BJ (cell line): ENCODE measurements at regions not wholly inside any gene's neighbourhood (a gene's known extent, or its start where the extent isn't known, plus 50 kb on each side); places are given as distances from the start of the nearest gene placed in this dataset.

ENCODE experiments used
- CTCF ChIA-PET: fragments of 350-600 bp; formaldehyde crosslinking; extraction: SDS; loops from one replicate; lab custom pipeline; 2021; ENCODE audit warnings: antibody characterized with exemption, inconsistent platforms; lab: Yijun Ruan, JAX
- POLR2A ChIA-PET: fragments of 300-600 bp; sonication (Branson Sonifier 250); formaldehyde crosslinking; extraction: SDS; loops from one replicate; lab custom pipeline; 2021; ENCODE audit warnings: antibody characterized with exemption; lab: Charles Lee
- DNase-seq: peaks from one replicate; pipeline ENCODE4 v3.0.0-alpha.2; 2011; ENCODE audit warnings: low read depth
- H3K27me3 ChIP-seq: 2 replicates; pipeline ENCODE4 v1.6.0; 2011; ENCODE audit warnings: low read length; ENCODE audit not compliant: control insufficient read depth, insufficient read depth
- H3K36me3 ChIP-seq: 2 replicates; pipeline ENCODE4 v1.5.1; 2011; ENCODE audit warnings: low read length; ENCODE audit not compliant: control insufficient read depth, insufficient read depth
- H3K4me3 ChIP-seq: 2 replicates; pipeline ENCODE4 v1.5.1; 2011; ENCODE audit warnings: low read depth, mild to moderate bottlenecking, control low read depth, low read length
- CTCF ChIP-seq: IDR thresholded peaks from 2 replicates; pipeline ENCODE4 v1.5.1; 2011; ENCODE audit warnings: low read depth, mild to moderate bottlenecking, control low read depth, inconsistent platforms, low read length, moderate library complexity; ENCODE audit not compliant: insufficient read depth

- no peak for TF ChIP-seq CTCF
- no peak overlapping the region for H3K4me3 ChIP-seq
- peak; percentile 42 for DNase-seq
- H3K27me3 ChIP-seq: no peaks in the 10 kb centered on the region
- POLR2A ChIA-PET: no interaction called here
- CTCF ChIA-PET: interaction anchor here (0.7 to 1.4 kb wide), 3 partner anchors 9 to 152 kb away, joined by 3 to 5 read pairs (median 3); no protein-coding TSS in a partner anchor
- no peaks in the 10 kb centered on the region for H3K36me3 ChIP-seq
Measured at GRCh38 chr2:71843391-71843850, 304.2 kb downstream of the CYP26B1 start.

- TF ChIP-seq CTCF: no peak
- no peak for DNase-seq
- no peaks in the 10 kb centered on the region for H3K36me3 ChIP-seq
- CTCF ChIA-PET: interaction anchor here (1.4 kb wide), 2 partner anchors 11 to 153 kb away, joined by 3 to 5 read pairs; no protein-coding TSS in a partner anchor
- POLR2A ChIA-PET: no interaction called here
- no peaks in the 10 kb centered on the region for H3K27me3 ChIP-seq
- no peak overlapping the region for H3K4me3 ChIP-seq
Measured at GRCh38 chr2:71842744-71843143, 304.9 kb downstream of the CYP26B1 start.

- ChIA-PET CTCF (no interaction called here), POLR2A (no interaction called here)
- no peak for TF ChIP-seq CTCF
- Histone ChIP-seq H3K36me3 (no peaks in the 10 kb centered on the region), H3K4me3 (no peak overlapping the region), H3K27me3 (no peaks in the 10 kb centered on the region)
- DNase-seq: no peak
Measured at GRCh38 chr2:71839826-71840225, 307.8 kb downstream of the CYP26B1 start.

- no peak for TF ChIP-seq CTCF
- CTCF ChIA-PET: interaction anchor here (0.8 to 1.8 kb wide), 3 partner anchors 9 to 161 kb away, joined by 3 read pairs; no protein-coding TSS in a partner anchor
- no peak for DNase-seq
- Histone ChIP-seq H3K36me3 (no peaks in the 10 kb centered on the region), H3K4me3 (no peak overlapping the region), H3K27me3 (no peaks in the 10 kb centered on the region)
- POLR2A ChIA-PET: no interaction called here
Measured at GRCh38 chr2:71834796-71835195, 312.9 kb downstream of the CYP26B1 start.

GRCh38 chr2:71833855-71834560 lies 313.7 kb downstream of the CYP26B1 start:
- TF ChIP-seq CTCF: no peak
- DNase-seq: peak; percentile 73
- CTCF ChIA-PET: interaction anchor here (0.8 to 1.8 kb wide), 5 partner anchors 10 to 288 kb away, joined by 3 to 4 read pairs (median 3); no protein-coding TSS in a partner anchor
- Histone ChIP-seq H3K36me3 (no peaks in the 10 kb centered on the region), H3K27me3 (no peaks in the 10 kb centered on the region), H3K4me3 (no peak overlapping the region)
- POLR2A ChIA-PET: no interaction called here
